Memory B cell (primary cell): ENCODE measurements at regions not wholly inside any gene's neighbourhood (a gene's known extent, or its start where the extent isn't known, plus 50 kb on each side); places are given as distances from the start of the nearest gene placed in this dataset.

Experiments used
- ATAC-seq: fragments of 150-1000 bp; cut with Tn5 transposase; 2 replicates; pipeline ENCODE4 v1.10.0; 2021; ENCODE audit warnings: low read depth, mild to moderate bottlenecking, moderate library complexity
- DNase-seq, 2 donors: peaks; one replicate each; pipeline ENCODE4 v3.0.0; 2022; ENCODE audit warnings: low spot score in 2 of 2
- H3K27ac Mint-ChIP-seq: one replicate; pipeline ENCODE4 v1.8.0; 2022; ENCODE audit warnings: mild to moderate bottlenecking, moderate library complexity, mixed read lengths
- H3K27me3 Mint-ChIP-seq: one replicate; pipeline ENCODE4 v1.8.0; 2022; ENCODE audit warnings: mixed read lengths
- H3K36me3 Mint-ChIP-seq: one replicate; pipeline ENCODE4 v1.8.0; 2022; ENCODE audit warnings: mild to moderate bottlenecking, mixed read lengths
- H3K4me1 Mint-ChIP-seq: one replicate; pipeline ENCODE4 v1.8.0; 2022; ENCODE audit warnings: mixed read lengths
- H3K4me3 Mint-ChIP-seq: one replicate; pipeline ENCODE4 v1.8.0; 2022; ENCODE audit warnings: mild to moderate bottlenecking, moderate library complexity, mixed read lengths
- H3K9me3 Mint-ChIP-seq: one replicate; pipeline ENCODE4 v1.8.0; 2022; ENCODE audit warnings: mixed read lengths

- H3K4me1 Mint-ChIP-seq: peaks cover 11% of the 10 kb centered on the region
- no peak overlapping the region for H3K4me3 Mint-ChIP-seq
- DNase-seq (no peak), ATAC-seq (peak; percentile 43)
- H3K36me3 Mint-ChIP-seq: no peaks in the 10 kb centered on the region
- H3K27ac Mint-ChIP-seq: no peak overlapping the region
- no peaks in the 10 kb centered on the region for H3K9me3 Mint-ChIP-seq
- peaks cover 7% of the 10 kb centered on the region for H3K27me3 Mint-ChIP-seq
Observed at GRCh38 chr3:17910922-17911321, 168.5 kb upstream of the TBC1D5 start.

GRCh38 chr3:17909714-17910113 is 167.3 kb upstream of the TBC1D5 start:
- Mint-ChIP-seq H3K36me3 (no peaks in the 10 kb centered on the region), H3K4me3 (no peak overlapping the region), H3K27me3 (peaks cover 6% of the 10 kb centered on the region), H3K27ac (no peak overlapping the region), H3K9me3 (no peaks in the 10 kb centered on the region), H3K4me1 (peaks cover 11% of the 10 kb centered on the region)
- ATAC-seq: no peak
- DNase-seq: no peak

GRCh38 chr3:17908399-17909191 is 166.2 kb upstream of the TBC1D5 start:
- no peaks in the 10 kb centered on the region for H3K9me3 Mint-ChIP-seq
- H3K27me3 Mint-ChIP-seq: peaks cover 6% of the 10 kb centered on the region
- no peak for DNase-seq
- no peak overlapping the region for H3K4me3 Mint-ChIP-seq
- H3K36me3 Mint-ChIP-seq: no peaks in the 10 kb centered on the region
- peaks cover 11% of the 10 kb centered on the region for H3K4me1 Mint-ChIP-seq
- no peak for ATAC-seq
- no peak overlapping the region for H3K27ac Mint-ChIP-seq

- peaks cover 6% of the 10 kb centered on the region for H3K27me3 Mint-ChIP-seq
- no peaks in the 10 kb centered on the region for H3K9me3 Mint-ChIP-seq
- no peaks in the 10 kb centered on the region for H3K36me3 Mint-ChIP-seq
- H3K27ac Mint-ChIP-seq: no peak overlapping the region
- peaks cover 8% of the 10 kb centered on the region for H3K4me1 Mint-ChIP-seq
- DNase-seq: no peak
- H3K4me3 Mint-ChIP-seq: no peak overlapping the region
- ATAC-seq: no peak
Observed at GRCh38 chr3:17905996-17906395, 163.6 kb upstream of the TBC1D5 start.

- DNase-seq: no peak
Observed at GRCh38 chr3:17901893-17902292, 159.5 kb upstream of the TBC1D5 start.

GRCh38 chr3:17894434-17895060 is 152.1 kb upstream of the TBC1D5 start:
- DNase-seq (no peak), ATAC-seq (no peak)
- H3K9me3 Mint-ChIP-seq: peaks cover 6% of the 10 kb centered on the region
- no peaks in the 10 kb centered on the region for H3K4me1 Mint-ChIP-seq
- H3K27me3 Mint-ChIP-seq: no peaks in the 10 kb centered on the region
- no peaks in the 10 kb centered on the region for H3K36me3 Mint-ChIP-seq
- no peak overlapping the region for H3K4me3 Mint-ChIP-seq
- no peak overlapping the region for H3K27ac Mint-ChIP-seq

More at GRCh38 chr3:17901893-17902292, 159.5 kb upstream of the TBC1D5 start:
- Mint-ChIP-seq H3K4me3 (no peak overlapping the region), H3K4me1 (peaks cover 5% of the 10 kb centered on the region), H3K27ac (no peak overlapping the region), H3K9me3 (no peaks in the 10 kb centered on the region), H3K27me3 (peaks cover 3% of the 10 kb centered on the region), H3K36me3 (no peaks in the 10 kb centered on the region)
- peak; percentile 97 for ATAC-seq

- ATAC-seq (no peak), DNase-seq (no peak)
- H3K9me3 Mint-ChIP-seq: peaks cover 6% of the 10 kb centered on the region
- H3K4me3 Mint-ChIP-seq: no peak overlapping the region
- no peaks in the 10 kb centered on the region for H3K27me3 Mint-ChIP-seq
- H3K36me3 Mint-ChIP-seq: no peaks in the 10 kb centered on the region
- H3K27ac Mint-ChIP-seq: no peak overlapping the region
- no peaks in the 10 kb centered on the region for H3K4me1 Mint-ChIP-seq
Observed at GRCh38 chr3:17891139-17891856, 148.9 kb upstream of the TBC1D5 start.

GRCh38 chr3:17885986-17886385 is 143.6 kb upstream of the TBC1D5 start:
- Mint-ChIP-seq H3K27ac (no peak overlapping the region), H3K36me3 (no peaks in the 10 kb centered on the region), H3K9me3 (no peaks in the 10 kb centered on the region), H3K27me3 (peaks cover 2% of the 10 kb centered on the region), H3K4me3 (no peak overlapping the region), H3K4me1 (no peaks in the 10 kb centered on the region)
- ATAC-seq (no peak), DNase-seq (no peak)

- Mint-ChIP-seq H3K4me1 (no peaks in the 10 kb centered on the region), H3K4me3 (no peak overlapping the region), H3K9me3 (no peaks in the 10 kb centered on the region), H3K27ac (no peak overlapping the region), H3K27me3 (peaks cover 2% of the 10 kb centered on the region), H3K36me3 (no peaks in the 10 kb centered on the region)
- no peak for DNase-seq
- ATAC-seq: no peak
Observed at GRCh38 chr3:17882981-17883380, 140.6 kb upstream of the TBC1D5 start.

- no peak for ATAC-seq
- H3K4me3 Mint-ChIP-seq: no peak overlapping the region
- H3K36me3 Mint-ChIP-seq: no peaks in the 10 kb centered on the region
- H3K27me3 Mint-ChIP-seq: peaks cover 5% of the 10 kb centered on the region
- no peak overlapping the region for H3K27ac Mint-ChIP-seq
- no peaks in the 10 kb centered on the region for H3K9me3 Mint-ChIP-seq
- H3K4me1 Mint-ChIP-seq: no peaks in the 10 kb centered on the region
- DNase-seq: no peak
Observed at GRCh38 chr3:17877299-17877698, 134.9 kb upstream of the TBC1D5 start.

GRCh38 chr3:17874636-17875035 is 132.2 kb upstream of the TBC1D5 start:
- no peak overlapping the region for H3K4me3 Mint-ChIP-seq
- H3K36me3 Mint-ChIP-seq: no peaks in the 10 kb centered on the region
- ATAC-seq: no peak
- no peak for DNase-seq
- H3K9me3 Mint-ChIP-seq: no peaks in the 10 kb centered on the region
- no peaks in the 10 kb centered on the region for H3K4me1 Mint-ChIP-seq
- H3K27ac Mint-ChIP-seq: no peak overlapping the region
- H3K27me3 Mint-ChIP-seq: peaks cover 5% of the 10 kb centered on the region

GRCh38 chr3:17872457-17872856 is 130.0 kb upstream of the TBC1D5 start:
- Mint-ChIP-seq H3K4me1 (no peaks in the 10 kb centered on the region), H3K36me3 (no peaks in the 10 kb centered on the region), H3K4me3 (no peak overlapping the region), H3K9me3 (no peaks in the 10 kb centered on the region), H3K27me3 (peaks cover 1% of the 10 kb centered on the region), H3K27ac (no peak overlapping the region)
- no peak for ATAC-seq
- DNase-seq: no peak

GRCh38 chr3:17865631-17866030 is 123.2 kb upstream of the TBC1D5 start:
- no peaks in the 10 kb centered on the region for H3K4me1 Mint-ChIP-seq
- H3K4me3 Mint-ChIP-seq: no peak overlapping the region
- ATAC-seq: no peak
- no peak overlapping the region for H3K27ac Mint-ChIP-seq
- H3K9me3 Mint-ChIP-seq: no peaks in the 10 kb centered on the region
- H3K27me3 Mint-ChIP-seq: peaks cover 1% of the 10 kb centered on the region
- DNase-seq: no peak
- no peaks in the 10 kb centered on the region for H3K36me3 Mint-ChIP-seq

GRCh38 chr3:17861476-17861875 is 119.0 kb upstream of the TBC1D5 start:
- Mint-ChIP-seq H3K9me3 (no peaks in the 10 kb centered on the region), H3K36me3 (no peaks in the 10 kb centered on the region), H3K27ac (no peak overlapping the region), H3K4me3 (no peak overlapping the region), H3K4me1 (no peaks in the 10 kb centered on the region), H3K27me3 (peaks cover 1% of the 10 kb centered on the region)
- no peak for ATAC-seq
- DNase-seq: no peak
